NCI-H2227 (cell line): ENCODE measurements at regions not wholly inside any gene's neighbourhood (a gene's known extent, or its start where the extent isn't known, plus 50 kb on each side); places are given as distances from the start of the nearest gene placed in this dataset.
"Not testable (repeated sequence)": the region's sequence is repeated elsewhere in the genome, so short reads cannot be mapped to it uniquely, and the experiment has no call there.

Experiments used
- DNase-seq: peaks from one replicate; lab custom pipeline; 2025; ENCODE audit not compliant: unreplicated experiment; lab: John Stamatoyannopoulos, UW

DNA sequence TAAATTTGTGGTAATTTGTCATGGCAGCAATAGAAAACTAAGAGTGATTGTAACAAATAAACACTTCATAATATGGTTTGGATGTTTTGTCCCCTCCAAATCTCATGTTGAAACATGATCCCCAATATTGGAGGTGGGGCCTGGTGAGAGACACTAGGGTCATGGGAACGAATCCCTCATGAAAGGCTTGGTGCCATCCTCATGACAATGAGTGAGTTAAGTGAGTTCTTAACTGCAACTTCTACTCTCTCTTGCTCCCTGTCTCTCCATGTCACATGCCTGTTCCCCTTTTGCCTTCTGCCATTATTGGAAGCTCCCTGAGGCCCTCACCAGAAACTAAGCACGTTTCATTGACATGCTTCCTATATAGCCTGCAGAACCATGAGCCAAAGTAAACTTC is 1233.2 kb downstream of the OLFM4 start:
- no peak for DNase-seq

DNA sequence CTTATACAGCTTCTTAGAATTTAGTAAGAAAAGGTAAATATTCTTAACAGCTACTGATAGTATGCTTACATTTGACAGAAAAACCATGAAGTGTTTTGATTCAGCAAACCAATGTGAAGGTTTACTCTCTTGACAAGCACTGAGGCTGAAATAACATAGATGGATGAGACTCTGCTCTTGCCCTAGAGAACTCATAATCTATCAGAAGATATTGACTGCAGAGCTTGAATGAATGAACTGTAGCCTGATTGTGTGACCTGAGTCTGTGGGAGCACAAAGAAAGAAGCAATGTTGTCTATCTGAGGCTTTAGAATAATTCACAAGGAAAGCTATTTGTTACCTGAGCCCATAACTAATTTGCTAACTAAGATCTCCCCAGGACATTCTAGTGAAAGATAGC is 1235.3 kb downstream of the OLFM4 start:
- DNase-seq, result no peak

DNA sequence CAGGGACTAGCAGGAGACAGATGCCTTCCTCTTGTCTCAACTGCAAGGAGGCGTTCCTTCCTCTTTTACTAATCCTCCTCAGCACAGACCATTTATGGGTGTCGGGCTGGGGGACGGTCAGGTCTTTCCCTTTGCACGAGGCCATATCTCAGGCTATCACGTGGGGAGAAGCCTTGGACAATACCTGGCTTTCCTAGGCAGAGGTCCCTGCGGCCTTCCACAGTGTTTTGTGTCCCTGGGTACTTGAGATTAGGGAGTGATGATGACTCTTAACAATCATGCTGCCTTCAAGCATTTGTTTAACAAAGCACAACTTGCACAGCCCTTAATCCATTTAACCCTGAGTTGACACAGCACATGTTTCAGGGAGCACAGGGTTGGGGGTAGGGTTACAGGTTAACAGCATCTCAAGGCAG is 1238.6 kb downstream of the OLFM4 start:
- DNase-seq, result not testable (repeated sequence)

DNA sequence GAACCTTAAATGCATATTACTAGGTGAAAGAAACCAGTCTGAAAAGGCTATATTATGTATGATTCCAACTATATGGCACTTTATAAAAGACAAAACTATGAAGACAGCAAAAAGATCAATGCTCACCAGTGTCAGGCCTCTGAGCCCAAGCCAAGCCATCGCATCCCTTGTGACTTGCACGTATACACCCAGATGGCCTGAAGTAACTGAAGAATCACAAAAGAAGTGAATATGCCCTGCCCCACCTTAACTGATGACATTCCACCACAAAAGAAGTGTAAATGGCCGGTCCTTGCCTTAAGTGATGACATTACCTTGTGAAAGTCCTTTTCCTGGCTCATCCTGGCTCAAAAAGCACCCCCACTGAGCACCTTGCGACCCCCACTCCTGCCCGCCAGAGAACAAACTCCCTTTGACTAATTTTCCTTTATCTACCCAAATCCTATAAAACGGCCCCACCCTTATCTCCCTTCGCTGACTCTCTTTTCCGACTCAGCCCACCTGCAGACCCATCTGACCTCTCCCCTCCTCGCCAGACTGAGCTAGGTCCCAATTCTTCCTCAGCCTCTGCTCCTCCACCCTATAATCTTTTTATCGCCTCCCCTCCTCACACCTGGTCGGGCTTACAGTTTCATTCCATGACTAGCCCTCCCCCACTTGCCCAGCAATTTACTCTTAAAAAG is 1239.5 kb downstream of the OLFM4 start:
- DNase-seq, result not testable (repeated sequence)

DNA sequence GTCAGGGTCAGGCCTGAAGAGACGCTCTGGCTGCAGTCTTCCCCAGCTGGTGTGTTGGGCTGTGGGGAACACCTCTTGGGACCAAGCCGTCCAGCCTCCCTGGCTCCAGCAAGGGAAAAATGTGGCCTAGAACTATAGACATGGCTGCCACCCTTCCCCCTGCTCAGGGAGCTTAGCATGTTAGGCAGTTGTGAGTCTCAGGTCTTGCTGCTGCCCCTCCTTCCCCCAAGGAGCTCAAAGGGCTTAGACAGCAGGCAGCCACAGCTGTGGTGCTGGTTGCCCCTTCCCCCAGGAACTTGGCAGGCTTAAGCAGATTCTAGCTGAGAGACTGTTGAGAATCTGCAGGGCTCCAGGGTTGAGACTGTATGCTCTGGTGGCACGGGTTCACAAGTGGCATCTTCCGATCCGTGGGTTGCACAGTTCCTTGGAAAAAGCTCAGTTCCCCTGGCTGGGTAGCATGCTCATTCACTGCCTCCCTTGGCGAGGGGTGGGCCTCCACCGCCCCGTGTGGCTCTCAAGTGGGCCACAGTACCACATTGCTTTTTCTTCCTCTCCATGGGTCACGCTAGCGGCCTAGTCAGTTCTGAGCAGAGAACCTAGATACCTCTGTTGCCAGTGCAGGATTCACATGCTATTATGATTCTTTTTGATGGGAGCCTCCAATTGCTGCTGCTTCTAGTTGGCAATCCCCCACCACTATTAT is 1258.6 kb downstream of the OLFM4 start:
- no peak for DNase-seq

DNA sequence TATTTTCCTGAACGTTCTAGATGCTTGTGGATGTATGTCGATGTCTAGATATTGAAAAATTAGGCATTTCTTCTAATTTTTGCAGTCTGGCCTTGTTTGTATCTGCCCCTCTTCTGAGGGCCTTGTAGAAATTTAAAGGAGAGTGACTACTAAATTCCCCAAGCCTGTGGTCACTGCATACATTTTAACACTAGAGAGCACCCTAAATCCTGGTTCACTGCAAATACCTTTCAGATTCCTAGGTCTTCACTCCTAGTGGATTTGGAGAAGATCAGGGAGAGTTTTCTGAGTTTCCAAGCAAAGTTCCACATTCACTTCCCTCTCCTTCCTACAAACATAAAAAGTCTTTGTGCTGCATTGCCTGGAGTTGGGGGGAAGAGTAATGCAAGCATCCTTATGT is 1272.5 kb downstream of the OLFM4 start:
- no peak for DNase-seq

DNA sequence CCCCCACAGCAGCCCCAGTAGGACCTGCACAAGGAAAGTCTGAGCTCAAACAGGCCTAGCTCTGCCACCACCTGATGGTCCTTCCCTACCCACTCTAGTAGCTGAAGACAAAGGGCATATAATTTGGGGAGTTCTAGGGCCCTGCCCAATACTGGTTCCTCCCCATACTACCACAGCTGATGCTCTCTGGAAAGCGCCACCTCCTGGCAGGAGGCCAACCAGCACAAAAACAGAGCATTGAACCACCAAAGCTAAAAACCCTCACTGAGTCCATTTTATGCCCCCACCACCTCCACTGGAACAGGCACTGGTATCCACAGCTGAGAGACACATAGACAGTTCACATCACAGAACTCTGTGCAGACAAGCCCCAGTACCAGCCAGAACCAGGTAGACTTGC is 1276.8 kb downstream of the OLFM4 start:
- DNase-seq, result no peak

DNA sequence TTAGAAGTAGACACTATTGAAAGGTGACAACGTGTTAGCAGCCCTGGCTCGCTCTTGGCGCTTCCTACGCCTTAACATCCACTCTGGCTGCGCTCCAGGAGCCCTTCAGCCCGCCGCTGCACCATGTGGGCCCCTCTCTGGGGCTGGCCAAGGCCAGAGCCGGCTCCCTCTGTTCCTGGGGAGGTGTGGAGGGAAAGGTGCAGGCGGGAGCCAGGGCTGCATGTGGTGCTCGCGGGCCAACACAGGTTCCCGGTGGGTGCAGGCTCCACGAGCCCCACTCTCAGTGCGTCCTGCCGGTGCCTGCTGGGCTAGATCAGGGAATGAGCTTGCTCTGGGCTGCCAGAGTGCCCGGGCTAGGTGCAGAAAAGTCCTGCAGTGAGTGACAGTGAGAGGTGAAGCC is 1284.3 kb downstream of the OLFM4 start:
- DNase-seq, result no peak

DNA sequence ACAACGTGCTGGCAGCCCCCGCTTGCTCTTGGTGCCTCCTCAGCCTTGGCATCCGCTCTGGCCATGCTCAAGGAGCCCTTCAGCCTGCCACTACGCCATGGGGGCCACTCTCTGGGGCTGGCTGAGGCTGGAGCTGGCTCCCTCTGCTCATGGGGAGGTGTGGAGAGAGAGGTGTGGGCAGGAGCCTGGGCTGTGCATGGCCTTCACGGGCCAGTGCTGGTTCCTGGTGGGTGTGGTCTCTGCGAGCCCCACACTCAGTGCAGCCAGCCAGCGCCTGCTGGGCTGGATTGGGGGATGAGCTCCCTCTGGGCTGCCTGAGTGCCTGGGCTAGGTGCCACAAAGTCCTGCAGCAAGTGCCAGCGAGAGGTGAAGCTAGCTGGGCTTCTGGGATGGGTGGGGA is 1289.1 kb downstream of the OLFM4 start:
- no peak for DNase-seq

DNA sequence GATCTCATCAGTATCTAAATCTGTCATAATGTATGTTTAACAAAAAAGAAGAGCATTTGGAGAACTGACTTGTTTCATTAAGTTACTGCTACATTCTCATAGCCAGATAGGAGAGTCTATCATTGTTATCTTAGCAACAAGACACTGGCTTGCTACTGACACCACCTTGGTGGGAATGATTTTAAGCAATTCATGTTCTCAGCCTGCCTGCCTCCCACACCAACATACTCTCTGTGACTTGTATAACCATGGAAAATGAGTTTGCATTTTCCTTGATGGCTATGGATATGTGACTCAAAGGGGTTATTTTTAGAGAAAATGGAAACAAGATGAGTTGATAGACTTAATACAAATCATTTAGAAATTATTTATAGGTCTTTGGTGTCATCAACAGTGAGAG is 1308.9 kb downstream of the OLFM4 start:
- DNase-seq, result no peak

DNA sequence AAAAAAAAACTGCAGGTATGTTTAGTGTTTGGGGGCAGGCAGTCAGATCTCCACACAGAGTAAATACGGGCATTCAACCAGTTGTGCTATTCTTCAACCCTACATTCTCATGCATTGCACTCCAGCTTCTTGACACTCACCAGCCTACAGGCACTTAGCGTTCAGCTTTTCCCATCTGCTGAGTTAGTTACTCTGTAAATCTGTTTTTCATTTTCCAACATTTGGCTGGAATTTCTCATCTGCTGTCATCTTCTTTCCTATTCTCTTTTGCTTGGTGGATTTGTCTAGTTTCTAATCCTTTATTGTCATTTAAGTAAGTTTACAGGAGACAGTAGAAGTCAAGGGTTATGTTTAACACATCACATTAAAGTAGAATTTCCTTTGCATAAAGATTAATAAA is 1318.9 kb downstream of the OLFM4 start:
- DNase-seq, result no peak

DNA sequence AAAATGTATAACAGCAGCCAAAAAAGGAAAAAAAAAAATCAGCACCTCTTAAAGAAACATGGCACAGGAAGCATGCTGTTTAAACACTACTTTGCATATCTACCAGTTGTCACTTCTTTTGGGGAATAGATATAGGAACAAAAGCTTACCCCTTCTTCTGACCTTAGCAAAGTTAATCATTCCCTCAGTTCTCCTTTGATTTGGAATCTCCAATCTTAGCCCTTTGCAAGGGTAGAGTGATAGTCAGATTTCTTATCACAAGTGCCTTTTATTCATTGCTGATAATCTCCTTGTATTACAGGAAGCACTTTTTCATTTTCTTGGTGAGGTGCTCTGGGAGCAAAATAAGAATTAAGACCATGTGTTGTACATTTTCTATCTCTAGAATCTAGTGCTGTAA is 1327.6 kb downstream of the OLFM4 start:
- no peak for DNase-seq

DNA sequence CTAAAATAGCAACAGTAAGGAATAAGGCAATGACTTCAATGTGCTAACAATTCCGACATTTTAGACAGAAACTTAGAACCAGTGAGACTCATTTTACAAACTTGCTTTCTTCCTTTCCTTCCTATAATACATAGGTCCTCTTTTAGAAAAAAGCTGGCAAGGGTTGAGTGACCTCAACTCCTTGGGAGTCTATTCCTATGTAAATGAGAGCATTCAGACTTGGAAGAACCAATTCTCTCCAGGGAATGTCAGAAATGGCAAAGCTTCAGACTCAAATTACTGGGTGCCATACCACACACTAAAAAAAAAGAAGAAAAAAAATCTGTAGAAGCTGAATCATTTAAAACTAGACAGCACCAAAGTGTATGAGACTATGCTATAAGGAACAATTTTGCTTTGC is 1328.2 kb downstream of the OLFM4 start:
- no peak for DNase-seq

DNA sequence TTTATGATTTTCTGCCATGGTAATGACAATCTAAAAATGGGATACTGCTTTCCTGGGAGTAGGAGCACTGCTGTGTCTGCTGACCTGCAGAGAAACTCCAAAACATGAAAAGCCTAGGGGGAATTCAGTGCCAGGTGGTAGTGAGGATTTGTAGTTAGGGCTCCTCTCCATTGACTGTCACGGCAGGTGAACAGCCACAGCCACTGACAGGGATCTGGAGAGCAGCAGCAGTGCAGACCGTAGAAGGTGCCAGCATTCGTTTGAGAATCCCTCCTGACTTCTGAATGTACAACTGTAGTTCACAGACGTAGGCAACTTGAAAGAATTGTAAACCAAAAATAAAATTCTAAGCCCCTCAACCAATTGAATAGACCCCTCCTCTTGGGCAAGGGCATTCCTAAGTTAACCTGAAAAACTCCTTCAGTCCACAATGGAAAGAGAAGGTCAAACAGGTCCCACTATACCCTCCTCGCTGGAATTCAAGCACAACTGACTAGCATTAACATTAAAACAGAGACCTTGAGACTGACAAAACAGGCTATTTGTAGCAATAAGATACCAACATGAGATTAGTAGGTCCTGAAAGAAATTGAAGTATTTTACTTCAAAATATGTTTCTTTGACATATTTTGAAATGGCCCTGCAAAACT is 1328.8 kb downstream of the OLFM4 start:
- DNase-seq, result no peak

DNA sequence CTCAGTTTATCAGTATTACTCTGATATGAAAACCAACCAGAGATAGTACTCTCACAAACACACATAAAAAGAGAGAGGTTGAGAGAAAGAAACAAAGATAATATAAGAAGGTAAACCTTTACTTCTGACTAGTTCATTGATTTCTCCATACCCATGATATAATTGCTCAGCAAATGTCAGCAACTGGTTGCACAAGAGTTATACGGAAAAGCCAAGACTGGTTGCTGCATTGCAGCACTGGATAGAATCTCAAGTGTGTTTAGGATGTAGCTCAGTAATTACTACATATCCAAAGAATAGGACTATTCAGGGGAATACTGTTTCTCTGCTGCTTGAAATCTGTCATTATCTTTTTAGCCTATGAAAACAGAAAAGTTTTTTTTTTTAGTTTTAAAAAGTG is 1332.8 kb downstream of the OLFM4 start:
- DNase-seq, result no peak

DNA sequence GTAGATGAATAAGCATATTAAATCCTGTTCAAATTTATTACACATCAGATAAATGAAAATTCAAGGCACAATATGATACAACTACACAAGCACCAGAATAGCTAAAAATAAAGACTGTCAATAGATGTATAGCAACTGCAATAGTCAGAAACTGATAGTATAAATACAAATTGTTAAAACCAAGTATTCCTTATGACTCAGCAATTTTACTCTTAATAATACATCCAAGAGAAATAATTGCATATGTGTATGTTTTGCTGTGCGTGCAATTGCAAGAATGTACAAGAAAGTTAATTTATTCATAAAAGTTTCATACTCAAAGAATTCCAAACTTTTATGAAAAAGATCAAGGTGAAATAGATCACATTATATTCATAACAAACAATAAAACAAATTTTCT is 1338.1 kb downstream of the OLFM4 start:
- no peak for DNase-seq

DNA sequence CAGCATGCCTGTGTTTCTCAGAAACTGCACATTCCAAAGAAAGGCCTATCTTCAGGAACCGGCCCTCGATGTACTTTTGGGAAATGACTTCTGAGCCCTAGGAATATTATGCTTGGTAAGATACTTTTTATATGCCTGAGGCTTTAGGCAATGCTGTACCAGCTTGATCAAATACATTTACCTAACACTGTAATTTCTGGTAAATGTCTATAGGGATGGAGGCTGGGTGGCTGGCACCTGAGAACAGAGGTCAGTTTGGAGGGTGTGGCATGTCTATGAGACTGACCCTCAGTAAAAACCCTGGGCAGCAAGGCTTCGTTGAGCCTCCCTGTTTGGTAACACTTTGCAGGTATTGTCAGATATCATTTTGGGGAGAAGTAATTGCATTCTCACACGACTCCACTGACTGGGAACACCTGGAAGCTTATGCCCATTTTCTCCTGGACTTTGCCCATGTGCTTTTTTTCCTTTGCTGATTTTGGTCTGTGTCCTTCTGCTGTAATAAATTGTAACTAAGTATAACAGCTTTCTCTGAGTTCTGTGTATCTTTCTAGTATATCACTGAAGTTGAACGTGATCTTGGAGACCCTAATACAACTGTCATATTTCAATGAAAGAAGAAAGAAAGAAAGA is 1339.1 kb downstream of the OLFM4 start:
- DNase-seq, result no peak

DNA sequence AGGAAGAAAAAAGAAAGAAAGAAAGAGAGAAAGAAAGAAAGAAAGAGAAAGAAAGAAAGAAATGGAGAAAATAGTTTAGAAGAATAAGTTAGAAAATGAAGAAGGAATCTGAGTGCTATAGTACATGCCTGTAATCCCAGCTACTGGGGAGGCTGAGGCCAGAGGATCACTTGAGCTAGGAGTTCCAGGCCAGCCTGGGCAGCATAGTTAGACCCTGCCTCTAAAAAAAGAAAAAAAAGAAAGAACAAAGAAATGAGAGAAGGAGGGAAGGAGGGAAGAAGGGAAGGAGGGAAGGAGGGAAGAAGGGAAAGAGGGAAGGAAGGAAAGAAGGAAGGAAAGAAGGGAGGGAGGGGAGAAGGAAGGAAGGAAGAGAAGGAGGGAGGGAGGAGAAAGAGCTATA is 1339.8 kb downstream of the OLFM4 start:
- DNase-seq, result no peak

DNA sequence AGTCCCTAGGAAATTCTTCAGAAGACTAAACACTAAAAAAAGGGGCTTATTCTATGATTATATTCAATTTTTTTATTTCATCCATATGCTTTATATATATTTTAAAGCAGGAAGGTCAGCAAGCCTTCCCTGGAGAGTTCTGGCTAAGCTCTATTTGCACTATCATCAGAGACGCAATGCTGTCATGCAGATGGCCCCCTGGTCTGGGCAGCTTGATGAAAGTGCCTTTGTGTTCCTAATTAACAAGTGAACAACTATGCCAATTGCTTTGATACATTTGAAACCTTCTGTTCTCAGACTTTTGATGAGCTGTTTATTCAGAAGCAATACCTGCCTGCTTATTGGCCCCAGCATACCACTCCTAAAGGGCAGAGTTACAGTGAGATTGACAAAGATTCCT is 1344.6 kb downstream of the OLFM4 start:
- DNase-seq, result no peak

DNA sequence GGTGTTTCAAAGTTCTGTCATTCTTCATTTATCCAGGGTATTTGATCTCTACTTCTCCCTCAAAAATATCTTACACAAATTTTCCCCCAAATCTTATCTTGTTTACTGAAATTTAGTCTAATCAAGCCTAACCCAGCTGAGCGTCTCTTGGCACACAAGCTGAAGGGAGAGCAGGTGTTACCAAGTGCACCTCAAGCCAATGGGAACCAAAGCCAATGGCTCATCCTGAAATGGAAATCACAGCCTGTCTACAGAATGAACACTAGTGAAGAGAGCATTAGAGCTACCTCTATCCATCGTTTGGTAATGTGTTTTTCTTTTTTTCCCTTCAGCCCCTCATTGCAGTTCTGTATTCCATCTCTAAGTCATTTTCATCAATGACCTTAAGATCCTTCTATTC is 1350.8 kb downstream of the OLFM4 start:
- DNase-seq, result no peak

DNA sequence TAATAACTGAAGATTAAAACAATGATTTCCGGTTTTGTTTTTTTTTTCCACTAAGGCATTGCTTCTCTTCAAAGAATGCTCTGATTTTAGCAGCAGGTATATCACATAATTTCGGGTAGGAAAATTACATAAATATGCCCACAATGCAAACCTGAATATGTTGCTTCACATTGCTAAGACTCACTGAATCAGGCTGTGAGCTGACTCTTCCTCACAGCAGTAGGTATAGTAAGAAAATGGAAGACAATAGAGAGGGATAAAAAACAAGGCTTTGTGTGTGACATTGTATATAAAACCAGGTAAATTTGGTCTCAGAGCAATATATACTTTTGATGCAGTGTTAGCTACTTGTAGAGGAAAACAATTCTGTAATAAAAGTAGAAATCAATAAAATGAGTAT is 1355.0 kb downstream of the OLFM4 start:
- DNase-seq, result no peak

DNA sequence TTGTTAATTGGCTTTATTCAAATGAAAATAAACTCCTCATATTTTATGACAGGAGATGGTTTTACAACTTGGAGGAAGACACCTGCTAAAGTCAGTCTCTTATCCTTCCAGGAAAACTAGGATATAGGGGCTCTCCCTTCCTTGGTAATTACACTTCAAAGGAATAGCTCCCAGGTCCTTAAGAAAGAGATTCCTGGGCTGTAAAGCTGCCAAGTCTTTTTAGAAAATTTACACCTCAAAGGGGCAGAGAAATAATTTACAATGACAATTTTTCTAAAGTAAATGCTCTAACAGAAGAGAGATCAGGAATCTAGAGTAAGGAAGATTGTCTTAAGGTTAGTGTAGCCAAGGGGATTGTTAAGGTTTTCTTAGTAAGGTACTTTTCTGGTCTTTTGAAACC is 1359.0 kb downstream of the OLFM4 start:
- no peak for DNase-seq
